GM23338 (cell line): ENCODE measurements at regions not wholly inside any gene's neighbourhood (a gene's known extent, or its start where the extent isn't known, plus 50 kb on each side); places are given as distances from the start of the nearest gene placed in this dataset.

Experiments used
- ATAC-seq: fragments of 200-7000 bp; cut with Tn5 transposase; 3 replicates; pipeline ENCODE4 v1.9.1; 2020
- DNase-seq: peaks from one replicate; pipeline ENCODE4 v3.0.0-alpha.2; 2015; ENCODE audit warnings: low spot score
- H2AFZ ChIP-seq: fragments of 200-600 bp; sonication (generic); 2 replicates; pipeline ENCODE4 v1.8.0; 2016; ENCODE audit warnings: antibody characterized with exemption, mild to moderate bottlenecking, moderate library complexity
- H3F3A ChIP-seq: fragments of 200-600 bp; sonication (generic); replicated peaks from 2 replicates; pipeline ENCODE4 v1.8.0; 2017; ENCODE audit warnings: antibody characterized with exemption, mixed run types, low read depth
- H3K27ac ChIP-seq: fragments of 200-600 bp; sonication (generic); 2 replicates; pipeline ENCODE4 v1.6.1; 2016; ENCODE audit warnings: low read depth
- H3K27me3 ChIP-seq: fragments of 200-600 bp; sonication (generic); 2 replicates; pipeline ENCODE4 v1.8.0; 2016; ENCODE audit warnings: mild to moderate bottlenecking, mixed run types, moderate library complexity; ENCODE audit not compliant: insufficient read depth
- H3K36me3 ChIP-seq: fragments of 200-600 bp; sonication (generic); 2 replicates; pipeline ENCODE4 v1.8.0; 2016; ENCODE audit warnings: mild to moderate bottlenecking; ENCODE audit not compliant: insufficient read depth
- H3K4me1 ChIP-seq: fragments of 200-600 bp; sonication (generic); 2 replicates; pipeline ENCODE4 v1.8.0; 2016; ENCODE audit warnings: mild to moderate bottlenecking, moderate library complexity; ENCODE audit not compliant: insufficient read depth
- H3K4me2 ChIP-seq: fragments of 200-600 bp; sonication (generic); 2 replicates; pipeline ENCODE4 v1.7.1; 2017; ENCODE audit warnings: mixed run types
- H3K4me3 ChIP-seq: fragments of 200-600 bp; sonication (generic); 2 replicates; pipeline ENCODE4 v1.6.1; 2016; ENCODE audit warnings: mixed run types
- H3K79me2 ChIP-seq: fragments of 200-600 bp; sonication (generic); replicated peaks from 2 replicates; pipeline ENCODE4 v1.8.0; 2017; ENCODE audit warnings: mild to moderate bottlenecking; ENCODE audit not compliant: insufficient read depth
- H3K9me2 ChIP-seq: fragments of 200-600 bp; sonication (generic); 2 replicates; pipeline ENCODE4 v1.8.0; 2017; ENCODE audit not compliant: insufficient read depth
- H4K20me1 ChIP-seq: fragments of 200-600 bp; sonication (generic); replicated peaks from 2 replicates; pipeline ENCODE4 v1.8.0; 2017; ENCODE audit warnings: mild to moderate bottlenecking; ENCODE audit not compliant: insufficient read depth
- H3K27ac Mint-ChIP-seq: 2 replicates; pipeline ENCODE4 v1.8.0; 2020; ENCODE audit warnings: inconsistent platforms, mild to moderate bottlenecking, moderate library complexity, mixed read lengths
- H3K27me3 Mint-ChIP-seq: 3 replicates; pipeline ENCODE4 v1.8.0; 2022; ENCODE audit warnings: low read depth, mild to moderate bottlenecking, moderate library complexity, mixed read lengths, inconsistent platforms; ENCODE audit not compliant: insufficient read depth, poor library complexity
- H3K36me3 Mint-ChIP-seq: 3 replicates; pipeline ENCODE4 v1.8.0; 2021; ENCODE audit warnings: low read depth, mild to moderate bottlenecking, inconsistent platforms, moderate library complexity, mixed read lengths
- H3K4me1 Mint-ChIP-seq: 3 replicates; pipeline ENCODE4 v1.8.0; 2020; ENCODE audit warnings: mild to moderate bottlenecking, inconsistent platforms, mixed read lengths
- H3K4me3 Mint-ChIP-seq: 3 replicates; pipeline ENCODE4 v1.8.0; 2021; ENCODE audit warnings: moderate library complexity, mild to moderate bottlenecking, inconsistent platforms, mixed read lengths
- H3K9me3 Mint-ChIP-seq: 3 replicates; pipeline ENCODE4 v1.8.0; 2020; ENCODE audit warnings: moderate library complexity, mild to moderate bottlenecking, inconsistent platforms, mixed read lengths
- CREB1 ChIP-seq: fragments of 250-450 bp; sonication (Bioruptor Pico); IDR thresholded peaks from 2 replicates; pipeline ENCODE4 v1.5.0; 2020; ENCODE audit warnings: low read depth, mild to moderate bottlenecking, moderate library complexity
- CTCF ChIP-seq, 2 experiments: fragments of 200-600 bp in 1 of 2; sonication (generic) in 1 of 2; conservative IDR thresholded peaks; 2 replicates each; pipeline versions ENCODE4 v1.5.1 to v1.6.1; 2016 to 2017; ENCODE audit warnings: antibody characterized with exemption in 2 of 2, low read depth in 2 of 2, mild to moderate bottlenecking in 2 of 2, moderate library complexity in 1 of 2
- EZH2 ChIP-seq: fragments of 200-600 bp; sonication (generic); IDR thresholded peaks from one replicate; pipeline ENCODE4 v1.8.0; 2017; ENCODE audit warnings: antibody characterized with exemption, mild to moderate bottlenecking, low read depth; ENCODE audit not compliant: unreplicated experiment
- EZH2phosphoT487 ChIP-seq: fragments of 200-600 bp; sonication (generic); IDR thresholded peaks from one replicate; pipeline ENCODE4 v1.8.1; 2018; ENCODE audit warnings: antibody characterized with exemption; ENCODE audit not compliant: unreplicated experiment
- JUNB ChIP-seq: IDR thresholded peaks from one replicate; pipeline ENCODE4 v1.6.1; 2016; ENCODE audit warnings: antibody characterized with exemption; ENCODE audit not compliant: unreplicated experiment
- NANOG ChIP-seq: IDR thresholded peaks from 2 replicates; pipeline ENCODE4 v1.6.1; 2016; ENCODE audit warnings: antibody characterized with exemption, borderline replicate concordance
- POLR2AphosphoS5 ChIP-seq: IDR thresholded peaks from 2 replicates; pipeline ENCODE4 v1.6.1; 2016; ENCODE audit warnings: antibody characterized with exemption, low read depth
- REST ChIP-seq: IDR thresholded peaks from one replicate; pipeline ENCODE4 v1.6.1; 2018; ENCODE audit warnings: antibody characterized with exemption; ENCODE audit not compliant: unreplicated experiment
- STAT1 ChIP-seq: IDR thresholded peaks from one replicate; pipeline ENCODE4 v1.6.1; 2016; ENCODE audit warnings: antibody characterized with exemption; ENCODE audit not compliant: unreplicated experiment
- ZNF331 ChIP-seq: fragments of 250-450 bp; sonication (Bioruptor Pico); IDR thresholded peaks from 2 replicates; pipeline ENCODE4 v1.5.0; 2020; ENCODE audit warnings: low read depth, mild to moderate bottlenecking, moderate library complexity
- ZNF462 ChIP-seq: fragments of 250-450 bp; sonication (Bioruptor Pico); IDR thresholded peaks from 2 replicates; pipeline ENCODE4 v1.5.0; 2020; ENCODE audit warnings: mild to moderate bottlenecking, moderate library complexity

- no peaks in the 10 kb centered on the region for H3K4me1 Mint-ChIP-seq
- ATAC-seq (no peak), DNase-seq (no peak)
- H3K27me3 ChIP-seq = no peaks in the 10 kb centered on the region
- no peak overlapping the region for H2AFZ ChIP-seq
- H3K4me3 Mint-ChIP-seq = no peak overlapping the region
- no peaks in the 10 kb centered on the region for H4K20me1 ChIP-seq
- H3K79me2 ChIP-seq = no peaks in the 10 kb centered on the region
- no peak for TF ChIP-seq ZNF462 (CRISPR knock-in tag)
- TF ChIP-seq ZNF331 (CRISPR knock-in tag) = no peak
- TF ChIP-seq POLR2AphosphoS5 = no peak
- H3K4me2 ChIP-seq = no peak overlapping the region
- H3K36me3 ChIP-seq = no peaks in the 10 kb centered on the region
- H3K27ac ChIP-seq = no peak overlapping the region
- H3K4me3 ChIP-seq = no peak overlapping the region
- no peaks in the 10 kb centered on the region for H3K9me2 ChIP-seq
- H3K36me3 Mint-ChIP-seq = no peaks in the 10 kb centered on the region; the same call in 2 of the 3 replicates
- no peaks in the 10 kb centered on the region for H3F3A ChIP-seq
- no peaks in the 10 kb centered on the region for H3K9me3 Mint-ChIP-seq
- H3K4me1 ChIP-seq = no peaks in the 10 kb centered on the region
- no peaks in the 10 kb centered on the region for H3K27me3 Mint-ChIP-seq
- no peak overlapping the region for H3K27ac Mint-ChIP-seq
Observed at GRCh38 chr3:19662486-19662885, 271.5 kb downstream of the EFHB start.

GRCh38 chr3:19652336-19652735 is 281.7 kb downstream of the EFHB start:
- Histone ChIP-seq H3K27ac (no peak overlapping the region), H4K20me1 (no peaks in the 10 kb centered on the region), H3K27me3 (no peaks in the 10 kb centered on the region), H2AFZ (no peak overlapping the region), H3K4me1 (0 out of 2 replicates have a peak, but pooled peaks cover 8% of the 10 kb centered on the region), H3K36me3 (no peaks in the 10 kb centered on the region), H3K4me2 (peak overlapping the region; percentile 21; the same call in 1 of the 2 replicates), H3K4me3 (no peak overlapping the region), H3F3A (no peaks in the 10 kb centered on the region), H3K9me2 (no peaks in the 10 kb centered on the region), H3K79me2 (no peaks in the 10 kb centered on the region)
- H3K9me3 Mint-ChIP-seq = peaks cover 41% of the 10 kb centered on the region
- peak; percentile 70 for ATAC-seq
- DNase-seq = peak; percentile 15
- no peak overlapping the region for H3K4me3 Mint-ChIP-seq
- H3K4me1 Mint-ChIP-seq = peaks cover 7% of the 10 kb centered on the region; the same call in 1 of the 3 replicates
- H3K27ac Mint-ChIP-seq = no peak overlapping the region
- peaks cover 11% of the 10 kb centered on the region for H3K36me3 Mint-ChIP-seq
- no peaks in the 10 kb centered on the region for H3K27me3 Mint-ChIP-seq
- TF ChIP-seq POLR2AphosphoS5 (no peak), JUNB (no peak), EZH2phosphoT487 (no peak), CREB1 (no peak), ZNF331 (CRISPR knock-in tag) (no peak), CTCF (conservative IDR thresholded peaks at IDR 0.05; ENCODE audit: low read depth in 2 of 2) (no peak), STAT1 (no peak), REST (no peak), EZH2 (no peak), NANOG (no peak)
